HEK293T (cell line): ENCODE measurements at regions not wholly inside any gene's neighbourhood (a gene's known extent, or its start where the extent isn't known, plus 50 kb on each side); places are given as distances from the start of the nearest gene placed in this dataset.

Experiments
- FOXM1 ChIP-seq: fragments of 450-650 bp; IDR thresholded peaks from 2 replicates; pipeline ENCODE4 v1.6.1; 2017; ENCODE audit warnings: mild to moderate bottlenecking, borderline replicate concordance
- PKNOX1 ChIP-seq: fragments of 450-650 bp; IDR thresholded peaks from 2 replicates; pipeline ENCODE4 v1.6.1; 2016
- SP1 ChIP-seq: fragments of 450-650 bp; IDR thresholded peaks from 2 replicates; pipeline ENCODE4 v1.6.1; 2017

GRCh38 chr9:7491641-7492040, 307.9 kb downstream of the DMAC1 start:
- no peak for TF ChIP-seq PKNOX1
- TF ChIP-seq FOXM1, result no peak
- TF ChIP-seq SP1, result no peak
